GM18519 (cell line): ENCODE measurements at regions not wholly inside any gene's neighbourhood (a gene's known extent, or its start where the extent isn't known, plus 50 kb on each side); places are given as distances from the start of the nearest gene placed in this dataset.

Source experiments
- ATAC-seq: cut with Tn5 transposase; IDR thresholded peaks from one replicate; pipeline ENCODE4 v1.9.1; 2021; ENCODE audit warnings: mild to moderate bottlenecking, moderate library complexity; ENCODE audit not compliant: unreplicated experiment, low FRiP score

DNA sequence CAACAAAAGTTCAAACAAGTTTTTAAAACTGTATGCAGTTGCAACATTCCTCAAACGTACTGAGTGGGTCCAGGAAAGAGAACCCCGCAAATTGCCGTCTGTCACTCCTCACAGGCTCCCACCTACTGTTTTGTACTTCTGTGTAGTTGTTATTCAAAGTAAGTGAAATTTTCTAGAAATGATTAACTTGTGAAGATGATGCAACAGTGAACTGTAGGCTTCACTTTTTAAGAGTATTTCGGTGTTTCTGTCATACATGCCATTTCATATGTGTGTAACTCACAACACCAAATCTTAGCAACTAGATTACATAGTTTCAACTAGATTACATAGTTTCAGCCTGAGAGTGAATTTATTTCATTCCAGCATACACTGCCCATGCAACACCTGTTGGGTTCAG lies 226.0 kb upstream of the TANK start:
- no peak for ATAC-seq

DNA sequence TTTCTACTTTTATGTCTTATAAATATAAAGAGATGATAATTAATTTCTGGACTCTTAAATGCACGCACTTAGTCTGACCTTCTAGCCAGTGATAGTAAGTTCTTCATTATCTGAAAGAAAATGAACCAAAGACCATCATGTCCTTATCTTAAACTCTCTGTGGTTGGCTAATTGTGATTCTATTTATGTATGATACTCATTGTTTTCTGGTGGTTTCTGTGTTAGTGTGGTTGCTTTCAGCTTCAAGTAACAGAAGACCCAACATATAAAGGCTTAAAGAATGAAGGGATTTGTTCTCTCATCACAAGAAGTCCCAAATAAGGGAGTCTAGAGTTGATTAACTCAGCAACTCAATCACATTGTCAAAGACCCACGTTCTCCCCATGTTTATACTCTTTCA lies 225.2 kb upstream of the TANK start:
- no peak for ATAC-seq

DNA sequence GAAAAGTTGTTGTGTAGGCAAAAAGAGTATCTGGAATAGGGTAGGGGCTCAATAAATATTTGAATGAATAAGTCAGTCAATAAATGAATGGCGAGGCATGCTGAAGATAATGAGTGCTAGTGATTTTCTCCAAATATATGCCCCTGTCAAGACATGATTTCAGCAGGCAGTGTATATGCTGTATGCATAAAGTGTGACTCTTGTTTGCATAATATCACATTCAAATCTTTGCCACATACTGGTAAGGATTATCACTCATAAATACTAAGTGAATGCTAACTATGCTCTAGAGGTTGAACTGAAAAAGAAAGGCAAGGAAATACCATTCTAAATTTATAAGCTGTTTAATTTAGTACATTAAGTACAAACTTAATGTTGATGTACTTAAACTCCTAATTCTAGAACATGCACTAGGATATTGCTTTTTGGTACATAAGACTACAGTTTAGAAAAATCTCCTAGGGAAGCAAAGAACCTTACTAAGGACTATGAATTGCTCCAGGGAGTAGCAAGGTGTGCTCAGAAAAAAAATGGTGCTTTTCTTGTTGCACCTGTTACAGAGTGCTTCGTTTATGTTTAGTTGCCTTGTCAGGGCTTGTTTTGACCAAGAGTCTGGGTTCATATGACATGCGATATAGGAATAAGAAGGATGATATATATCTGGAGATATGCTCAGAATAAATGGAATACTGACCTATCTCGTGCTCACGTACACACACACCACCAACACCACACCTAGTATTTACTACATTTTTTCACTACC lies 224.0 kb upstream of the TANK start:
- ATAC-seq = no peak

DNA sequence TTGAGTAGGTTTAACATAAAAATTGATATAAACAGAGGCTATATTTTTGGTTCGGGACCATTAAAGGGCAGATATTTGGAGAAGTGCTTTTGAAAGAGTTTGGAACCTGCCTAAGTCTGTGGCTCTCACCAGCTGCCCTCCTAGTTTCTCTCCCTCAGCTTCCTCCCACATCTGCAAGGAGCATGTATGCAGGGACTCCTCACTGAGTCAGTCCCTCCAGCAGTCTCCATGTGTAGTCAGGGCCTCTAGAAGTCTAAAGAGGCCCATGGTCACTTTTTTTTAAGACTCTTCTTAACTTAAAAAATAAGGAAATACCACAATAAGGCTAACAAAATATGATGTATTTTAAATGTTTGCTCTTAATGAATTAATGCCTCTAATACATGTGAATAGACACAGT lies 220.0 kb upstream of the TANK start:
- ATAC-seq = no peak

DNA sequence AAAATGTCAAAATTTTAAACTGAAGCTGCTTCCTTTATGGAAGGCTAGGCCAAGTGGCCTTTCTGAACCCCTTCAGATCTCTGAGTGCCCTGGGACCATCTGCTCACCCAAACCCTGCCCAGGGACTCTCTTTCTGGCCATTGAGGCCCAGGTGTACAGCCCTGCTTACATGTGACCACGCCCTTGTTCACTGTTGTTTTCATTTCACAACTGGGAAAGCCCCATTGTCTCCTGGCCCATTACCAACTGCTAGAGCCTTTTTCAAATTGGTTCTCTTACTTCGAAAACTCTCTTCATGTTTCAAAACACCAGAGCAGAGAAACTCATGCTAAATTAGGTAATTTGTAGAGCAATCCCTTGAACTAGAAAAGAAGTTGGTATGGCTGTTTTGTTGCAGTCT lies 219.5 kb upstream of the TANK start:
- peak; percentile 57 for ATAC-seq

DNA sequence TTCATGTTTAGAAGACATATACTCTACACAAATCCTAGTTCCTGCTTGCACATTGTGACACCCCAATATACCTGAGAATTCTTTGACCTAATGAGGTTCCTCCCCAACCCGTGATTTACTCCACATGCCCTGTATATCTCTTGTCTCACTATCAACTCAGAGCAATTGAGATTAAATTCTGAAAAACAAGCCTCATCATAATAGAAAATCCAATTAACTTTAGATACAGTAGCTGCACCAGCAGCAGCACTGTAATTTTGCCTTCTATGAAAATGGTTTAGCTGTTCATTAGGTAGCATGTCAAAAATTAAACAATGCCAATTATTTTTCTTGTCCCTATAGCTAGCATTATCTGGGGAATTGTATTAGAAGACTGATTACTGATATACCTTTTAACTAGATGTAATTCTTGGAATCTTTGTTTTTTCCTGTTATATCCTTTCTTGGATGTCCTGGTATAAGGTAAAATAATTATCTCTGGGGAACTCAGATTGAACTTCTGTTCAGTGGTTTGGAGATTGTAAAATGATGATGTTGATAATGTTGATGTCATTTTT lies 218.9 kb upstream of the TANK start:
- ATAC-seq = no peak

DNA sequence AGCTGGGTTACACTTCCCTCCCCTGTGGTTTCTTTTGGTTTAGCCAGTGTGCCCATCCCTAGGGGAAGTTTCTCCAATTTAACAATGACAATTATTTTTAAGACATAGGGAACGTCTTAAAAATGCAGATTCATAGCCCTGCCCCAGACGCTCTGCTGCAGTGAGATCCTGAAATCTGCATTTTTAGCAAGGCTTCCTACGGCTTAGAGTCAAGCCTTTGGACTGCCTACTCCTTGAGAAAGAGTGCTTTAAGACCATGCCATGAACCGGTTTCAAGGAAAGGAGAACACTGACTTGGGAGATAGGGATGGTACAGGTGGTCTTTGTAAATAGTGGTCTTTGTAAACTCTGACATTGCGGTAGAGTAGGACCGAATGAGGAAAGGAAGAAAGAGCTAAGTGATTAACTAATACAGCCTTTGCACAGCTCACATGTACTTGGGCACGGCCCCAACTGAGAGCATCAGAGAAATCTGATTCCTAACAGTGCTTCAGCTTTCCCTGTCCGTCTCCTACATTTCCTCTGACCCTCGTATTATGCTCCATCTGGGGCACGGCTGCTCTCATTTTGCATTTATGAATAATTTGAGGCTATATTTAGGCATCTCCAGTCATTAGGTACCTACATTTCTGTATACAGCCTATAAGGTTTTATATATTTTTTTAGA lies 217.6 kb upstream of the TANK start:
- ATAC-seq = no peak

DNA sequence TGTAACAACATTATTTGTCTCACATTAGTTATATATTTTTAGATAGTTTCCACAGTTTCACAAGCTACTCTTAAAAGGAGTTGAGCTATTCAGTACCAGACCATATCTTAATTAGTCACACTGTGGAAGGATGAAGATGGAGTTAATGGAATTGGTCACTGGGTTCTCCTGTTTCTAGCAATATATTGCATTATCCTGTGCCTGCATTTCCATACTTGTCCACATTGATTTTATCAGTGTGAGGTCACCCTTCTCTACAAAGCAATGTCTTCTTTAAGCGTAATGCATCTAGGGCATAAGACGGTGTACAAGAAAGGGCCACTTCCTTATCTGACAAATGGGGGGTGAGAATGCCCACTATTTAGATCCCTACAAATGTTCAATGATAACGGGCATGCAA lies 216.8 kb upstream of the TANK start:
- ATAC-seq = no peak

DNA sequence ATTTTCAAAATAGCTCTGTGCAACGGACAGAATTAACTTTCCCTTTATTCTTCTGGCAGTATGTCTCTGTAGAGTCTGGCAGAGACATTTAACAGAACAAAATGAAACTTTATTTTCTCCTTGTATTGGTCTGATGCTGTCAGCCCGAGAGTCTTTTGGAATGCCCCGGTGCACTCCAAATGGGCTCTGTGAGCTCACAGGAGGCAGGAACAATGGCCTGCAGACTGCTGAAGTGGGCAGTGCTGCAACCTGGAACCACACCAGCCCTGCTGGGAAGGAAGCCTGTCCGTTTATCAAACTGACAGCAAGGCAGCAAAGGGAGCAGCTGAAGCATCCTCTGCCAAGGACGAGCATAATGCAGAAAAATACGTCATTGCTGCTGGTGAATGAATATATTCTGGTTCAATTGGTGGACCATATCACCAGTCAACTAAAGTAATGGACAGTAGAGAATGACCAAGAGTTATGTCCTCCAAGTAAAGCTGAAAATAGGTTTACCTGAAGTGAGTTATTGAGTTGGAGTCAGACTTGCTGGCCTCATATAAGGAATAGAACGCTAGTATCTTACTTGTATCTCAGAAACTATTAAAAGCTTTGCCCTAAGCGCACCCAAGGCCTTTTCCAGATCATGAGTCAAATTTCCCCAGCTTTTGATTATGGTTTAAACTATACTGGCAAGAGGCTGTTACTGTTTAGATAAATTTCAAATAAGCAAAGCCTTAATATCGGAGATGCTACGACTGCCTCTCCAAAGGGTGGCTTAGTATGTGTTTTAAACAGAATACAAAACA lies 207.6 kb upstream of the TANK start:
- ATAC-seq = no peak

DNA sequence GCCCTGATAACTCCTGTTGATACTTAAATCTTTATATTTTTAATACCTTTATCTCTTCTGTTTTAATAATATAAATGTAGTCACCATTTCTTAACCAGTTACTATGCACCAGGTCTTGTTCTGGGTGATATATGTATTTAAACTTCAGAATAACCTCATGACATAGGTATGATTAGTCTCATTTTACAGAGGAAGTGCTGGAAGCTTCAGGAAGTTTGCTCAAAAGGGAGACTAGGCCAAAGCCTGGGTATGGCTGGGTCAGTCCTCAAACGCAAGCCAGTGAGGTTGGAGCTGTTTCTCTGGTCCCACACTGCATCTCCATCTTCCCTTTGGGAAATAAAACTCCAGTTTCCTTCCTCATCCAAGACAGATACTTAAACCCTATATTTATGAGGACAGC lies 204.7 kb upstream of the TANK start:
- ATAC-seq = no peak

DNA sequence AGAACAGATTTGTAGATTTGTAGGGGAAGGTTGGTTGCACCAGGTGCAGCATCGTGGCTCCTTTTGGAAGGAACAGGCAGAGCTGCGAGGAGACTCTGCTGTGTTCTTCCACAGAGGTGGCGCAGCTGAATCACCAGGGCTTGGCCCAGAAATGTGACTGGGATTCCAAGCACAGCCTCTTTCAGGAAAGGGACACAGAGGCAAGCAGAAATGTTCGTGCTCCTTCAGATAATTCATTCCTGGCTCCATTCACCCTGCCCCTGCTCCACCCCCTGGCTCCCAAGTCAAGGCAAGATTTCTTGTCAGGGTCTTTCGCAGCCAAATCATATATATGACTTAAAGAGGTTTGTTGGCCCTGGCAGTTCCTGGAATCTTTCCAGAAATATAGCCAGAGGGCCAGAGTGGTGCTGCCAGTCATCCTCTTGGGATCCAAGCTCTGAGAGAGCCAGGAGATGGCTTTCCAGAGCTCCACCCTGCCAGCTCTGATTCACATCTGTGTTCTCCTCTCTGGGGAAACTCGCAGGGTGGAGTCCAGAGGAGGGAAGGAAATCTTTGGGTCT lies 203.9 kb upstream of the TANK start:
- no peak for ATAC-seq

DNA sequence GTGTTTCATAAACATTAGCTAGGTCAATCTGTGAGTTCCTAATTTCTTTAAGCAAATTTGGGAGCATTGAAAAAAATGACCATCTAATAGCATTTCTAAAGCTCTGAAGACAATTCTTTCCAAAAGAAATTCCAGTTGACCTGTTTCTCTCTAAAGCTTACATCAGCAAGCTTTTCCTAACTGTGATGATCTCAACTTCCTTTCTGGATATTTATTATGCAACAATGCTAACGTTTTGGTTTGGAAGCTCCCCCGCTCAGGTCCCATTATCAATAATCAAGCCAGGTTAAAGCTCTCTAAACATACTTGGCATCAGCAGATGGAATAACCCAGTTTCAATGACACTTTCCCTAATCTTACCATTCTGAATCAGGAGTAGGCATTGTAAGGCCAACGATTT lies 196.3 kb upstream of the TANK start:
- no peak for ATAC-seq

DNA sequence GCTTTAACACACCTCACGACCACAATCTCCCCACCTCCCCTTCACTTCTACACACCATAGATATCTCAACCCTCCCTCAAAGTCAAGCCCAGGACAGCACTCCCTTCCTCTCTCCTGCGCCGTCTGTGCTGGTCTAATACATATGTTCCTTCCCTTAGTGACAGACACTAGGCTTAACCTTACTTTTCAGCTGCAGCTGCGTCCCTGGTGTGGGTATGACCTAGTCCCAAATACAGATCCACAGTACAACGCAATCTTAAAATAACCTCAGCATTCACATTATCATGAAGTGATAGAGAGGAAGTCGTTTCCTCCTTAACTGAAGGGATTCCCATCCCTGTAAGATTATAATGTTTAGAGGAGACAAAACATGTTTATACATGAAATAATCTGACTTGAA lies 192.7 kb upstream of the TANK start:
- ATAC-seq = no peak

DNA sequence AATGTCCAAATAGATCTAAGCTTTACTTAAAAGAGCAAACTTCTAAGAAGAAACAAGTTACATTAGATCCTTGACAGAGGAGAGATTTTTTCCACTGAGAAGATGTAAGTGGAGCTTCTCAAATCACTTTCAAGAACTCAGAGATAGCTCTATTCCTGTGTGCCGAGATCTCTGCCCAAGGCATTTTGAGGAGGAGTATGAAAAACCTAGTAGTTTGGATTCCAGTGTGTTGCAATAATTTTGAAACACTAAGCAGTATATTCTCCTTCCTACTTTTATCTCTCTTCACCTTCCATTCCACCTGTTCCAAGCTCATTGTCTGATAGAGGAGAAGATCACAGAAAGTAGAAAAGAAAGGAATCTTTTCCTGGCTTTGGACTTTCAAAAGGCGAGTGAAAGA lies 192.0 kb upstream of the TANK start:
- no peak for ATAC-seq

DNA sequence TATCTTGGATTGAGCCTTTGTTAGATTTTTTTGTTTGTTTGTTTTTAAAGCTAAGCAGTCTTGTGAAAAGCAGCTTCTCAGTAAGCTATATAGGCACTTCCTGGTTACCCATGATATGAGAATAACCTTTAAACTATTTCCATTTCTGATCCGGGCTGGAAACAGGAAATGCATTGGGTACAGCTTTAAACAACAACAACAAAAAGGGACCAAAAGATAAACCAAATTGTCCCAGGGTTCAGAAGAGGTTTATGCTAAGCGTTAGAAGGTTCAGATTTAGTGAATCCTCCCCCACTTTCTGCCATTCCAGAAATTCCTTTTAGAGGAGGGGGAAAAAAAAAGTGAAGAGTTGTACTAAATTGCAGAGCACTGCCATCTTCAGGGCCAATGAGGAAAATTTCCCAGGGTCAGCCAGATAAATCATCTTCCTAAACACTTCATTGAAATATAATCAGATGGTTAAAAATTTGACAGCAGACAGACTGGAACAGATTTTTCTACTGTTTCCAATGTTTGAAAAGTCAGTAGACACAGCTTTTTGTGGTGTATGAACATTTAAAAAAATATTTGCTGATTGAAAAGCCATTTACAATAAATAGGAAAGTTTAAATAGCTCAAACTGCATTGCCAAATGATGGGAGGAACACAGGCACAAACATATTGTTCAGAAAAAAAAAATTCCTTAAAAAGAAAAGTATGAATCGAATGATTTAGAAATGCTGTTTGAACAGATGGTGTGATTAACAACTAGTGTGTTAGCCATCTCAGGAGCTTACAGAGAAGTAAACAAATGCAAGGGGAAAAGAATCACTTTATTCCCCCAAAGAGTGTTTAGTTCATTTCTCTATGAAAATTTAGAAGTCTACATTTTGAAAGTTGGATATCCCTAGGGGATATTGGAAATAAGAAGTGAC lies 189.9 kb upstream of the TANK start:
- ATAC-seq = no peak

DNA sequence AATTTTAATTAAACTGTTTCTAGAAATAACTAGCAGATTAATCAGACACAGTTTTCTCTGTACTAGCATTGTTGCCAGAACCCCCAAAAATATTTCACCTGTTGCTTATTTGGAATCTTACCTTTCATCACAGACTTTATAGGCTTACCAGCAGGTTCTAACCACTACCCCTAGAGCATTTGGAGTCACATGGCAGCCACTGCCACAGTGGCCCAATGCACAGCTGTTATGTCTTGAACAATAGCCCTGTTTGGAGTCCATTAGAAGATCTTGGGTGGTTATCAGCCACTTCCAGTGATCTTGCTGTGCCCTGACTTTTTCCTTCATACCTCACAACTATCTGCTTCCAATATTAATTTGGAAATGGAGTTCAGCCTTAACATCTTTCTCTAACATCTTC lies 186.2 kb upstream of the TANK start:
- no peak for ATAC-seq

DNA sequence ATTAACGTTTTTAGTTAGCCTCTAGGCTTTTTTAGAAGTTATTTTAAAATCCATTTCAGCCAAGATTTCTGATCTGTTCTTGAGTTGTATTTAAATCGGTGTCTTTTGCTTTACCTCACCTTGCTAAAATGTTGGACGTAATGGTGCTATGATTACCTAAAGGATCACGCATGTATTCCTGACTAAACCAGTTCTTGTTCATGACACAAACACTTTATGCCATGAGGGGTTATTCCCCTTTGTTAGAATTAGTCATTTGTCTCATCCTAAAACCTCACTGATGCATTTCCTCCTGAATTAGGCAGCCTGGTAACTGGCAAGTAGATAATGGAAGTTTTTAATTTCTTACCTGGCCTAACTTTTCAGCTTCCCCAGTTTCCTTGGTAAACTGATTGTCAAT lies 185.4 kb upstream of the TANK start:
- ATAC-seq = no peak

DNA sequence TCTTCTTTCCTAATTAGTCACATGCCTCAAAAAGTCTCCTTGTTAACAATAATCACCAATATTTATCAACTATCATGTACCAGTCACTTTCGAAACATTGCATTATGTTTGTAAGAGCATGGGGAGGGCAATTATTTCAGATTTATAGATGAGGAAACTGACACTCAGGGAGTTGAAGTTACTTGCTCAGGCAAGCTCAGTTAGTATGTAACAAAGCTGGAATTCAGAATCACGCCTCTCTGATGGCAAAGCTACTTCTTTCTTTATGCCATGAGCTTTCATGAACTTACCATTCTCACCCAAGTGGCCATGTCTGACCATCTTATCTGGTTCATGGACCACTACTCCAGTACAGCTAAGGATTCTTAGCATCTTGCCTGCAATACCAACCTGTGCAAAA lies 183.4 kb upstream of the TANK start:
- ATAC-seq = no peak

DNA sequence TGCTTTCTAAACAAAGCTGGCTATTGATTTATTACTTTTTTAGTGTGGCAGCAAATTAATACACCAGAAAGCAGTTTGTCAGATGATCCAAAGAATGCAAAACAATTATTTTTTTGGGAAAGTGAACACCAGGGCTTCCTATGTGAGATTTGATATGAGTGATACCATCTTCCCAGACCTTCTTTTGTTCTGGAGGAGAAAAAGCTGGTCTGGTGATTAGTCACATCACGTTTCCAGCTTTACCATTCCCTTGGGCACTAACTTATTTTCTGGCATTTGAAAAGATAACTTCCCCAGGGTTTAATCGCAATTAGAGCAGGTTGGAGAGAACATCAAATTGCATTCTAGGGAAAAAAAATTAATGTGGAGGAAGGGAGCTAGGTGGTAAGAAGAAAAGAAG lies 182.9 kb upstream of the TANK start:
- ATAC-seq = no peak

DNA sequence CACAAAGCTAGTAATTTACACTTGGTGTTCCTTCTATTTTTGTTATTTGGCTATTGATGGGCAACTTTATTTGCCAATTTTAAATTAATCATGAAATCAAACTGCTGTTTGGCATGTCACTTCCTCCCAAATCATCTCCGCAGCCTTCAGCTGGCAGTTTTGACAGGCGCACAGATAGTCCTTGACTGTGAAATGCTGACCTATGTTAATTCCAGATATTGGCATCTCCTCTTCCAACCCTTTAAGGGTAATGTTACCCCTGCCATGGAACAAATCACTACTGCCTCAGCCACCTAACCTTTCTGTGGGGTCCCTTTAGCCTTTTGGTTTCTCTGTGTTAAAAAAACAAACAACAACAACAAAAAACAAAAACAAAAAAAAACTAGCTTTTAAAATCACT lies 182.4 kb upstream of the TANK start:
- no peak for ATAC-seq
